B cell (primary cell): ENCODE measurements at regions not wholly inside any gene's neighbourhood (a gene's known extent, or its start where the extent isn't known, plus 50 kb on each side); places are given as distances from the start of the nearest gene placed in this dataset.

ENCODE experiments used
- ATAC-seq: fragments of 200-7000 bp; cut with Tn5 transposase; one replicate; pipeline ENCODE4 v1.10.0; 2021; ENCODE audit warnings: low read depth, mild to moderate bottlenecking, moderate number of reproducible peaks, moderate library complexity
- CTCF ChIA-PET: fragments of 350-600 bp; sonication (Branson Sonifier 250); formaldehyde crosslinking; loops from one replicate; lab custom pipeline; 2021; ENCODE audit warnings: antibody characterized with exemption, inconsistent platforms; lab: Charles Lee
- POLR2A ChIA-PET: fragments of 350-600 bp; sonication (Branson Sonifier 250); formaldehyde crosslinking; loops from one replicate; lab custom pipeline; 2021; ENCODE audit warnings: antibody characterized with exemption; lab: Charles Lee
- DNase-seq: peaks from one replicate; pipeline ENCODE4 v3.0.0; 2013
- H2AFZ ChIP-seq: 2 replicates; pipeline ENCODE4 v1.6.1; 2012; ENCODE audit warnings: mild to moderate bottlenecking, low read depth, low read length; ENCODE audit not compliant: insufficient read depth, poor library complexity, severe bottlenecking
- H3K27ac ChIP-seq, 2 donors: 1 replicate in 1 of 2; 2 replicates in 1 of 2; pipeline ENCODE4 v1.5.1; 2012 to 2013; ENCODE audit warnings: low read length in 2 of 2, mild to moderate bottlenecking in 2 of 2, moderate library complexity in 1 of 2
- H3K27me3 ChIP-seq, 4 experiments: fragments of 200-600 bp in 1 of 4; sonication (generic) in 1 of 4; replicated peaks in 1 of 4; 1 replicate in 2 of 4; 2 replicates in 2 of 4; pipeline versions ENCODE4 v1.6.1 to v1.7.0; 2013 to 2016; ENCODE audit warnings: low read length in 3 of 4, mild to moderate bottlenecking in 2 of 4, mixed read lengths in 1 of 4, moderate library complexity in 1 of 4; ENCODE audit not compliant: insufficient read depth in 4 of 4, control insufficient read depth in 3 of 4; ENCODE audit errors: control extremely low read depth in 1 of 4
- H3K36me3 ChIP-seq, 2 experiments: replicated peaks in 1 of 2; 1 replicate in 1 of 2; 2 replicates in 1 of 2; pipeline versions ENCODE4 v1.6.1 to v1.7.1; 2013; ENCODE audit warnings: low read length in 1 of 2; ENCODE audit not compliant: insufficient read depth in 2 of 2, control insufficient read depth in 1 of 2; ENCODE audit errors: control extremely low read depth in 1 of 2, extremely low read depth in 1 of 2
- H3K4me1 ChIP-seq, 2 donors: fragments of 200-600 bp in 1 of 2; sonication (generic) in 1 of 2; 1 replicate in 1 of 2; 2 replicates in 1 of 2; pipeline versions ENCODE4 v1.5.1 to v1.6.1; 2013 to 2017; ENCODE audit warnings: low read length in 2 of 2; ENCODE audit not compliant: control insufficient read depth in 2 of 2, insufficient read depth in 2 of 2
- H3K4me2 ChIP-seq: replicated peaks from 2 replicates; pipeline ENCODE3; 2012; ENCODE audit warnings: mild to moderate bottlenecking, low read depth, low read length; ENCODE audit not compliant: poor library complexity, severe bottlenecking
- H3K4me3 ChIP-seq, 5 experiments: fragments of 200-600 bp in 1 of 5; sonication (generic) in 1 of 5; 1 replicate in 3 of 5; 2 replicates in 2 of 5; pipeline versions ENCODE4 v1.5.1 to v1.7.0; 2011 to 2016; ENCODE audit warnings: low read length in 4 of 5, mild to moderate bottlenecking in 4 of 5, low read depth in 2 of 5, control low read depth in 1 of 5, moderate library complexity in 1 of 5; ENCODE audit not compliant: insufficient read depth in 1 of 5; ENCODE audit errors: control extremely low read depth in 1 of 5, extremely low read depth in 1 of 5
- H3K79me2 ChIP-seq: fragments of 200-600 bp; sonication (generic); one replicate; pipeline ENCODE4 v1.6.0; 2016; ENCODE audit warnings: low read length; ENCODE audit not compliant: control insufficient read depth, insufficient read depth
- H3K9ac ChIP-seq: fragments of 200-600 bp; sonication (generic); 2 replicates; pipeline ENCODE4 v1.6.1; 2017; ENCODE audit warnings: mild to moderate bottlenecking, low read length, moderate library complexity
- H3K9me3 ChIP-seq, 3 donors: one replicate each; pipeline versions ENCODE4 v1.6.1 to v1.7.1; 2013; ENCODE audit warnings: low read length in 2 of 3; ENCODE audit not compliant: control insufficient read depth in 2 of 3, insufficient read depth in 1 of 3; ENCODE audit errors: control extremely low read depth in 1 of 3
- H4K20me1 ChIP-seq: 2 replicates; pipeline ENCODE4 v1.6.0; 2012; ENCODE audit warnings: mild to moderate bottlenecking, low read length; ENCODE audit not compliant: insufficient read depth, control insufficient read depth, poor library complexity, severe bottlenecking
- H3K27ac Mint-ChIP-seq: one replicate; pipeline ENCODE4 v1.8.0; 2021; ENCODE audit warnings: mixed read lengths
- H3K27me3 Mint-ChIP-seq: one replicate; pipeline ENCODE4 v1.8.0; 2021; ENCODE audit warnings: mixed read lengths
- H3K4me1 Mint-ChIP-seq: one replicate; pipeline ENCODE4 v1.8.0; 2021; ENCODE audit warnings: mixed read lengths
- H3K4me3 Mint-ChIP-seq: one replicate; pipeline ENCODE4 v1.8.0; 2021; ENCODE audit warnings: mixed read lengths
- H3K9me3 Mint-ChIP-seq: one replicate; pipeline ENCODE4 v1.8.0; 2022; ENCODE audit warnings: mixed read lengths; ENCODE audit not compliant: insufficient read depth
- EZH2 ChIP-seq: IDR thresholded peaks from 2 replicates; pipeline ENCODE4 v1.6.1; 2012; ENCODE audit warnings: borderline replicate concordance, low read depth, mild to moderate bottlenecking, moderate library complexity, low read length; ENCODE audit not compliant: insufficient read depth, poor library complexity, severe bottlenecking
- WGBS: methylation state at CpG from one replicate; pipeline ENCODE4 v1.1.5; 2013; ENCODE audit warnings: missing lambda C conversion rate; ENCODE audit not compliant: insufficient coverage; 5-methylcytosine and 5-hydroxymethylcytosine counted together
- intact Hi-C: fragments of 100-400 bp; cut with micrococcal nuclease; formaldehyde crosslinking; loops from one replicate; pipeline ENCODE4 v1.10.0; 2022
- TF ChIP-seq, protein P1 (sequence below): fragments of 200-600 bp; IDR thresholded peaks from one replicate; pipeline ENCODE4 v1.8.0; 2022; ENCODE audit warnings: antibody characterized with exemption, mild to moderate bottlenecking

GRCh38 chr13:73201626-73202025 lies 142.8 kb downstream of the KLF5 start:
- Histone ChIP-seq H3K9me3 (peaks cover 0 to 5% (median 0%) of the 10 kb centered on the region in 3 donors), H3K4me1 (no peaks in the 10 kb centered on the region), H3K27ac (no peak overlapping the region), H3K4me2 (no peak overlapping the region), H3K79me2 (no peaks in the 10 kb centered on the region), H4K20me1 (no peaks in the 10 kb centered on the region), H2AFZ (no peak overlapping the region), H3K36me3 (no peaks in the 10 kb centered on the region), H3K4me3 (no peak overlapping the region), H3K27me3 (no peaks in the 10 kb centered on the region), H3K9ac (no peak overlapping the region)
- Mint-ChIP-seq H3K27ac (no peak overlapping the region), H3K4me1 (no peaks in the 10 kb centered on the region), H3K4me3 (no peak overlapping the region), H3K9me3 (no peaks in the 10 kb centered on the region), H3K27me3 (peaks cover 3% of the 10 kb centered on the region)
- TF ChIP-seq, protein P1, sequence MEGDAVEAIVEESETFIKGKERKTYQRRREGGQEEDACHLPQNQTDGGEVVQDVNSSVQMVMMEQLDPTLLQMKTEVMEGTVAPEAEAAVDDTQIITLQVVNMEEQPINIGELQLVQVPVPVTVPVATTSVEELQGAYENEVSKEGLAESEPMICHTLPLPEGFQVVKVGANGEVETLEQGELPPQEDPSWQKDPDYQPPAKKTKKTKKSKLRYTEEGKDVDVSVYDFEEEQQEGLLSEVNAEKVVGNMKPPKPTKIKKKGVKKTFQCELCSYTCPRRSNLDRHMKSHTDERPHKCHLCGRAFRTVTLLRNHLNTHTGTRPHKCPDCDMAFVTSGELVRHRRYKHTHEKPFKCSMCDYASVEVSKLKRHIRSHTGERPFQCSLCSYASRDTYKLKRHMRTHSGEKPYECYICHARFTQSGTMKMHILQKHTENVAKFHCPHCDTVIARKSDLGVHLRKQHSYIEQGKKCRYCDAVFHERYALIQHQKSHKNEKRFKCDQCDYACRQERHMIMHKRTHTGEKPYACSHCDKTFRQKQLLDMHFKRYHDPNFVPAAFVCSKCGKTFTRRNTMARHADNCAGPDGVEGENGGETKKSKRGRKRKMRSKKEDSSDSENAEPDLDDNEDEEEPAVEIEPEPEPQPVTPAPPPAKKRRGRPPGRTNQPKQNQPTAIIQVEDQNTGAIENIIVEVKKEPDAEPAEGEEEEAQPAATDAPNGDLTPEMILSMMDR: no peak
- no peak for TF ChIP-seq EZH2
- DNase-seq (no peak), ATAC-seq (no peak)
- intact Hi-C loops: no loop called here
- WGBS: no CpG with 5 or more reads among the region's 2 CpGs
- ChIA-PET POLR2A (no interaction called here), CTCF (no interaction called here)

DNA sequence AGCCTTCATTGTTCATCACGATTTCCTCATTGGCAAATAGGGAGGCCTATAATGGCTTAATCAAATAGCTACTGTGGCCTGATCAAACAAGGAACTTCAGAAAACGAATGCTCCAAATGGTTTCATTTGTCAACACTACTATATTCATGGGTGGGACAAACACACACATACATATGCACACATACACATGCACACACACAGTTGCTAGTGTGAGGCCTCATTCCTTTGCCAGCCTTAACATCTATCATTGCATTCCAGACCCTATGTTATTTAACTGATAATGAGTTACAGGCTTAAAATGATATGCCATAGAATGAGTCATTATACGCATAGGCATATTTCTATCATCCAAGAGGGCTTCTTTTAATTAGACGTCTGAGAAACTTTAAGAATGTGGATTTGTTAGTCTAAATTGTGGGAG lies 140.2 kb downstream of the KLF5 start:
- CTCF ChIA-PET: no interaction called here
- H3K27me3 Mint-ChIP-seq: peaks cover 1% of the 10 kb centered on the region

More for the DNA sequence above, 140.2 kb downstream of the KLF5 start:
- Histone ChIP-seq H3K9ac (no peak overlapping the region), H3K27ac (no peak overlapping the region), H3K9me3 (peaks cover 0 to 5% (median 0%) of the 10 kb centered on the region in 3 donors), H3K27me3 (no peaks in the 10 kb centered on the region), H3K79me2 (no peaks in the 10 kb centered on the region), H3K4me1 (no peaks in the 10 kb centered on the region), H3K36me3 (no peaks in the 10 kb centered on the region), H2AFZ (no peak overlapping the region), H3K4me2 (no peak overlapping the region), H4K20me1 (no peaks in the 10 kb centered on the region), H3K4me3 (no peak overlapping the region)
- intact Hi-C loops: no loop called here
- POLR2A ChIA-PET: no interaction called here
- H3K4me3 Mint-ChIP-seq: no peak overlapping the region
- ATAC-seq (no peak), DNase-seq (no peak)
- no peak overlapping the region for H3K27ac Mint-ChIP-seq
- no peaks in the 10 kb centered on the region for H3K9me3 Mint-ChIP-seq
- H3K4me1 Mint-ChIP-seq: no peaks in the 10 kb centered on the region
- TF ChIP-seq, protein P1: no peak
- TF ChIP-seq EZH2: no peak
- WGBS: 87% methylated on average over 2 of the region's 4 CpGs
